SK-N-SH (cell line): ENCODE measurements at regions not wholly inside any gene's neighbourhood (a gene's known extent, or its start where the extent isn't known, plus 50 kb on each side); places are given as distances from the start of the nearest gene placed in this dataset.

ENCODE experiments used
- CTCF ChIA-PET: fragments of 300-600, 350-600 bp; formaldehyde crosslinking; extraction: SDS; loops from one replicate; lab custom pipeline; 2021; lab: Yijun Ruan, JAX
- POLR2A ChIA-PET: fragments of 350-600 bp; sonication (Branson Sonifier 250); formaldehyde crosslinking; extraction: SDS; loops from one replicate; lab custom pipeline; 2020; ENCODE audit warnings: antibody characterized with exemption, inconsistent platforms; lab: Yijun Ruan, JAX
- DNase-seq: peaks from one replicate; pipeline ENCODE4 v3.0.0; 2012
- H2AFZ ChIP-seq: fragments of 200-600 bp; sonication (generic); 2 replicates; pipeline ENCODE4 v1.8.1; 2016; ENCODE audit warnings: antibody characterized with exemption, mild to moderate bottlenecking, low read depth
- H3F3A ChIP-seq: fragments of 200-600 bp; sonication (generic); replicated peaks from 2 replicates; pipeline ENCODE3; 2016; ENCODE audit warnings: antibody characterized with exemption, mild to moderate bottlenecking; ENCODE audit not compliant: insufficient read depth
- H3K27ac ChIP-seq, 2 experiments: fragments of 200-500 bp in 1 of 2; fragments of 200-600 bp in 1 of 2; sonication (Bioruptor generic) in 1 of 2; sonication (generic), shearing (Covaris generic) in 1 of 2; 2 replicates each; pipeline versions ENCODE4 v1.5.1 to v1.6.1; 2014 to 2016; ENCODE audit warnings: low read depth in 2 of 2, inconsistent platforms in 1 of 2, low read length in 1 of 2, mild to moderate bottlenecking in 1 of 2, mixed read lengths in 1 of 2
- H3K27me3 ChIP-seq: fragments of 200-600 bp; sonication (generic), shearing (Covaris generic); 2 replicates; pipeline ENCODE4 v1.6.1; 2016; ENCODE audit warnings: mixed run types; ENCODE audit not compliant: insufficient read depth
- H3K36me3 ChIP-seq, 2 experiments: fragments of 200-500 bp in 1 of 2; fragments of 200-600 bp in 1 of 2; sonication (Bioruptor generic) in 1 of 2; sonication (generic) in 1 of 2; replicated peaks in 1 of 2; 2 replicates each; pipeline versions ENCODE3 to v1.5.1; 2014 to 2016; ENCODE audit warnings: low read length in 1 of 2, mild to moderate bottlenecking in 1 of 2; ENCODE audit not compliant: insufficient read depth in 2 of 2, control insufficient read depth in 1 of 2
- H3K4me1 ChIP-seq, 2 experiments: fragments of 200-500 bp in 1 of 2; fragments of 200-600 bp in 1 of 2; sonication (Bioruptor generic) in 1 of 2; sonication (generic), shearing (Covaris generic) in 1 of 2; 2 replicates each; pipeline versions ENCODE4 v1.5.1 to v1.6.1; 2014 to 2016; ENCODE audit warnings: low read depth in 1 of 2, low read length in 1 of 2, mixed run types in 1 of 2; ENCODE audit not compliant: insufficient read depth in 2 of 2, control insufficient read depth in 1 of 2
- H3K4me2 ChIP-seq: fragments of 200-600 bp; sonication (generic), shearing (Covaris generic); 2 replicates; pipeline ENCODE4 v1.6.1; 2017; ENCODE audit warnings: mixed run types
- H3K4me3 ChIP-seq, 2 experiments: fragments of 200-500 bp in 1 of 2; fragments of 200-600 bp in 1 of 2; sonication (Bioruptor generic) in 1 of 2; sonication (generic), shearing (Covaris generic) in 1 of 2; 2 replicates each; pipeline versions ENCODE4 v1.5.1 to v1.8.1; 2014 to 2016; ENCODE audit warnings: low read depth in 2 of 2, inconsistent platforms in 1 of 2, low read length in 1 of 2, mild to moderate bottlenecking in 1 of 2, mixed read lengths in 1 of 2, moderate library complexity in 1 of 2
- H3K79me2 ChIP-seq: fragments of 200-600 bp; sonication (generic); 2 replicates; pipeline ENCODE4 v1.8.1; 2017; ENCODE audit warnings: mild to moderate bottlenecking; ENCODE audit not compliant: insufficient read depth
- H3K9ac ChIP-seq: fragments of 200-600 bp; sonication (generic); 2 replicates; pipeline ENCODE4 v1.6.1; 2017; ENCODE audit warnings: mixed run types
- H3K9me2 ChIP-seq: fragments of 200-600 bp; sonication (generic); 2 replicates; pipeline ENCODE4 v1.6.1; 2017; ENCODE audit warnings: mixed run types
- H3K9me3 ChIP-seq: fragments of 200-600 bp; sonication (generic); 2 replicates; pipeline ENCODE4 v1.6.1; 2017; ENCODE audit warnings: mixed run types, mild to moderate bottlenecking, moderate library complexity
- H4K20me1 ChIP-seq: fragments of 200-600 bp; sonication (generic); 2 replicates; pipeline ENCODE4 v1.6.1; 2017; ENCODE audit warnings: mild to moderate bottlenecking, mixed run types; ENCODE audit not compliant: insufficient read depth
- FOXJ3 ChIP-seq: sonication (generic); formaldehyde crosslinking; IDR thresholded peaks from 2 replicates; pipeline ENCODE4 v1.5.1; 2020; ENCODE audit warnings: mild to moderate bottlenecking, missing genetic modification reagents
- GATA2 ChIP-seq: sonication (generic); formaldehyde crosslinking; IDR thresholded peaks from 2 replicates; pipeline ENCODE4 v1.5.0; 2020; ENCODE audit warnings: mild to moderate bottlenecking, missing genetic modification reagents
- JUND ChIP-seq: IDR thresholded peaks from 2 replicates; pipeline ENCODE4 v1.4.0; 2012
- MEF2A ChIP-seq: IDR thresholded peaks from 2 replicates; pipeline ENCODE4 v1.4.0; 2012; ENCODE audit warnings: low read depth, borderline replicate concordance
- MXI1 ChIP-seq: IDR thresholded peaks from 2 replicates; pipeline ENCODE4 v1.6.1; 2012; ENCODE audit warnings: mild to moderate bottlenecking, low read depth, low read length, improper control_type of control experiment
- NFIC ChIP-seq: IDR thresholded peaks from 2 replicates; pipeline ENCODE4 v1.4.0; 2012; ENCODE audit warnings: borderline replicate concordance
- NRF1 ChIP-seq: IDR thresholded peaks from 2 replicates; pipeline ENCODE4 v1.6.1; 2012; ENCODE audit warnings: low read depth, mild to moderate bottlenecking, low read length
- RCOR1 ChIP-seq: fragments of 150-350 bp; IDR thresholded peaks from 2 replicates; pipeline ENCODE4 v1.6.1; 2017; ENCODE audit warnings: antibody characterized with exemption, low read length
- SMC3 ChIP-seq: IDR thresholded peaks from 2 replicates; pipeline ENCODE4 v1.6.1; 2012; ENCODE audit warnings: low read depth, low read length, improper control_type of control experiment
- TEAD4 ChIP-seq: IDR thresholded peaks from 2 replicates; pipeline ENCODE4 v1.4.0; 2012; ENCODE audit warnings: mild to moderate bottlenecking, borderline replicate concordance; ENCODE audit not compliant: insufficient read depth
- WGBS: methylation state at CpG from one replicate; pipeline ENCODE4 v1.1.6; 2017; ENCODE audit warnings: low lambda C conversion rate; 5-methylcytosine and 5-hydroxymethylcytosine counted together
- TF ChIP-seq, protein P1 (sequence below): fragments of 150-350 bp; IDR thresholded peaks from 2 replicates; pipeline ENCODE4 v1.6.1; 2017; ENCODE audit warnings: antibody characterized with exemption, low read length, low read depth, borderline replicate concordance
- TF ChIP-seq, protein P2 (sequence below): IDR thresholded peaks from 2 replicates; pipeline ENCODE4 v1.4.0; 2012; ENCODE audit warnings: low read depth, borderline replicate concordance
- TF ChIP-seq, protein P3 (sequence below): fragments of 200-600 bp; sonication (generic); IDR thresholded peaks from 2 replicates; pipeline ENCODE4 v1.6.1; 2017; ENCODE audit warnings: antibody characterized with exemption, mild to moderate bottlenecking, moderate library complexity

DNA sequence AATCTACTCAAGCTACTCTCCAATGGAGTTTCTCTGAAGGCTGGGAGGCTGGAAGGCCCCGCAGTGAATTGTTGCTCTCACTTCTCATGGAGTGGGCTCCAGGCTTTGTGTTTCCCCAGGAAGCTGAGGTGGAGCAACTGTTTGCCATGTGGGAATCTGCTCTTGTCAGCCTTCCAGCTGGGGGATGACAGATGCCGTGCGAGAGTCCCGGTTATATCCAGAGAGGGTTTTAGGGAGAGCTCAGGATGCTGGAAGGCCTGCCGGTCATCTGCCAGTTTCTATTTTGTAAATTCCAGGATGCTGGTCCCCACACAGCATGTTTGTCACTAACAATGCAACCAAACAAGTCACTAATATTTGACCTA lies 98.2 kb upstream of the NAA20 start:
- no peak overlapping the region for H3K9ac ChIP-seq
- POLR2A ChIA-PET = no interaction called here
- no peaks in the 10 kb centered on the region for H4K20me1 ChIP-seq
- H3K9me2 ChIP-seq = no peaks in the 10 kb centered on the region
- no peak for DNase-seq
- TF ChIP-seq, protein P1, sequence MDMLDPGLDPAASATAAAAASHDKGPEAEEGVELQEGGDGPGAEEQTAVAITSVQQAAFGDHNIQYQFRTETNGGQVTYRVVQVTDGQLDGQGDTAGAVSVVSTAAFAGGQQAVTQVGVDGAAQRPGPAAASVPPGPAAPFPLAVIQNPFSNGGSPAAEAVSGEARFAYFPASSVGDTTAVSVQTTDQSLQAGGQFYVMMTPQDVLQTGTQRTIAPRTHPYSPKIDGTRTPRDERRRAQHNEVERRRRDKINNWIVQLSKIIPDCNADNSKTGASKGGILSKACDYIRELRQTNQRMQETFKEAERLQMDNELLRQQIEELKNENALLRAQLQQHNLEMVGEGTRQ = no peak
- TF ChIP-seq RCOR1 = no peak
- no peak for TF ChIP-seq NRF1
- no peak for TF ChIP-seq MEF2A
- no peak for TF ChIP-seq JUND
- TF ChIP-seq NFIC = no peak
- no peak for TF ChIP-seq FOXJ3 (CRISPR knock-in tag)
- TF ChIP-seq, protein P2, sequence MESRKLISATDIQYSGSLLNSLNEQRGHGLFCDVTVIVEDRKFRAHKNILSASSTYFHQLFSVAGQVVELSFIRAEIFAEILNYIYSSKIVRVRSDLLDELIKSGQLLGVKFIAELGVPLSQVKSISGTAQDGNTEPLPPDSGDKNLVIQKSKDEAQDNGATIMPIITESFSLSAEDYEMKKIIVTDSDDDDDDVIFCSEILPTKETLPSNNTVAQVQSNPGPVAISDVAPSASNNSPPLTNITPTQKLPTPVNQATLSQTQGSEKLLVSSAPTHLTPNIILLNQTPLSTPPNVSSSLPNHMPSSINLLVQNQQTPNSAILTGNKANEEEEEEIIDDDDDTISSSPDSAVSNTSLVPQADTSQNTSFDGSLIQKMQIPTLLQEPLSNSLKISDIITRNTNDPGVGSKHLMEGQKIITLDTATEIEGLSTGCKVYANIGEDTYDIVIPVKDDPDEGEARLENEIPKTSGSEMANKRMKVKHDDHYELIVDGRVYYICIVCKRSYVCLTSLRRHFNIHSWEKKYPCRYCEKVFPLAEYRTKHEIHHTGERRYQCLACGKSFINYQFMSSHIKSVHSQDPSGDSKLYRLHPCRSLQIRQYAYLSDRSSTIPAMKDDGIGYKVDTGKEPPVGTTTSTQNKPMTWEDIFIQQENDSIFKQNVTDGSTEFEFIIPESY = no peak
- no peak for TF ChIP-seq MXI1
- H3K4me3 ChIP-seq = no peak overlapping the region
- H3K27ac ChIP-seq = no peak overlapping the region
- no peaks in the 10 kb centered on the region for H3K9me3 ChIP-seq
- peaks cover 0 to 7% of the 10 kb centered on the region in 2 experiments; a peak in 1 of 4 replicates for H3K4me1 ChIP-seq
- H3K79me2 ChIP-seq = no peaks in the 10 kb centered on the region
- H3K27me3 ChIP-seq = no peaks in the 10 kb centered on the region
- CTCF ChIA-PET = no interaction called here
- H3K4me2 ChIP-seq = no peak overlapping the region
- H3F3A ChIP-seq = no peaks in the 10 kb centered on the region
- no peak overlapping the region for H2AFZ ChIP-seq
- H3K36me3 ChIP-seq = no peaks in the 10 kb centered on the region
- WGBS = 94% methylated on average over 5 of the region's 5 CpGs

DNA sequence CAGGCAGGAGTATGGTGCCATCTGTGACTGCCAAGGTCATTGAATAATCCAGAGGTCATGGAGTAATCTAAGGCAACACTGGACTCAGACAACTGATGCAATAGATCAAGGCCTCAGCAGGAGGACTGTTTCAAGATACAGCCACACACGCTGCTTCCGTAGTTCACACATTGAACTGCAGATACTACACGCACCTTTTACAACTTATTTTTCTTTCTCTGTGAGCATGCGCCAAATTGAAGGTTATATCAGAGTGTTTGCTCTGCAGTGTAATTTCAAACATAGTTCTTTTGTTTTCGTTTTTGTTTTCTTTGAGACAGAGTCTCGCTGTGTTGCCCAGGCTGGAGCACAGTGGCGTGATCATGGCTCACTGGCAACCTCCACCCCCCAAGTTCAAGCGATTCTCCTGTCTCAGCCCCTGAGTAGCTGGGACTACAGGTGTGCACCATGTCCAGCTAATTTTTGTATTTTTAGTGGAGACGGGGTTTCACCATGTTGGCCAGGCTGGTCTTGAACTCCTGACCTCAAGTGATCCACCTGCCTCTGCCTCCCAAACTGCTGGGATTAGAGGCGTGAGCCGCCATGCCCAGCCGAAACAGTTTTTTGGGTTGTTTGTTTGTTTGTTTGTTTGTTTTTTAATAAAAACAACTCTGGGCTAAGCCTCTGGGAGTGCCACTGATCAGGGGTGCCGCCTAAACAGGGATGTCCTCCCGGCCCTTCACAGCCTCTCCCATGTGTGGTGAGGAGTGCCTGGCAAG lies 96.6 kb upstream of the NAA20 start:
- CTCF ChIA-PET = no interaction called here

More for the DNA sequence above, 96.6 kb upstream of the NAA20 start:
- no peak overlapping the region for H3K9ac ChIP-seq
- H3K4me1 ChIP-seq = no peaks in the 10 kb centered on the region
- peaks cover 4% of the 10 kb centered on the region for H3F3A ChIP-seq
- no peaks in the 10 kb centered on the region for H3K9me3 ChIP-seq
- 93% methylated on average over 14 of the region's 14 CpGs for WGBS
- H3K27ac ChIP-seq = no peak overlapping the region
- no peak for DNase-seq
- H4K20me1 ChIP-seq = no peaks in the 10 kb centered on the region
- no peak overlapping the region for H3K4me3 ChIP-seq
- no peak for TF ChIP-seq NRF1
- TF ChIP-seq SMC3 = no peak
- TF ChIP-seq GATA2 = no peak
- no peak for TF ChIP-seq TEAD4
- TF ChIP-seq, protein P3, sequence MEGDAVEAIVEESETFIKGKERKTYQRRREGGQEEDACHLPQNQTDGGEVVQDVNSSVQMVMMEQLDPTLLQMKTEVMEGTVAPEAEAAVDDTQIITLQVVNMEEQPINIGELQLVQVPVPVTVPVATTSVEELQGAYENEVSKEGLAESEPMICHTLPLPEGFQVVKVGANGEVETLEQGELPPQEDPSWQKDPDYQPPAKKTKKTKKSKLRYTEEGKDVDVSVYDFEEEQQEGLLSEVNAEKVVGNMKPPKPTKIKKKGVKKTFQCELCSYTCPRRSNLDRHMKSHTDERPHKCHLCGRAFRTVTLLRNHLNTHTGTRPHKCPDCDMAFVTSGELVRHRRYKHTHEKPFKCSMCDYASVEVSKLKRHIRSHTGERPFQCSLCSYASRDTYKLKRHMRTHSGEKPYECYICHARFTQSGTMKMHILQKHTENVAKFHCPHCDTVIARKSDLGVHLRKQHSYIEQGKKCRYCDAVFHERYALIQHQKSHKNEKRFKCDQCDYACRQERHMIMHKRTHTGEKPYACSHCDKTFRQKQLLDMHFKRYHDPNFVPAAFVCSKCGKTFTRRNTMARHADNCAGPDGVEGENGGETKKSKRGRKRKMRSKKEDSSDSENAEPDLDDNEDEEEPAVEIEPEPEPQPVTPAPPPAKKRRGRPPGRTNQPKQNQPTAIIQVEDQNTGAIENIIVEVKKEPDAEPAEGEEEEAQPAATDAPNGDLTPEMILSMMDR = no peak
- TF ChIP-seq, all 33 proteins: peak for 0
- no peak overlapping the region for H3K4me2 ChIP-seq
- no peaks in the 10 kb centered on the region for H3K27me3 ChIP-seq
- H3K79me2 ChIP-seq = no peaks in the 10 kb centered on the region
- H2AFZ ChIP-seq = no peak overlapping the region
- no peaks in the 10 kb centered on the region for H3K9me2 ChIP-seq
- no peaks in the 10 kb centered on the region for H3K36me3 ChIP-seq
- POLR2A ChIA-PET = no interaction called here
